Calu3 (cell line): ENCODE measurements at regions not wholly inside any gene's neighbourhood (a gene's known extent, or its start where the extent isn't known, plus 50 kb on each side); places are given as distances from the start of the nearest gene placed in this dataset.

Source experiments
- BruUV-seq: library from RNA; stranded (reverse); fragments of 400-500 nt; replicated peaks from 2 replicates; lab custom pipeline; 2021; lab: Mats Ljungman, UMichigan
- CTCF ChIA-PET: fragments of 300-600 bp; sonication (Branson Sonifier 250); formaldehyde crosslinking; loops from one replicate; lab custom pipeline; 2022; ENCODE audit warnings: antibody characterized with exemption; lab: Charles Lee
- DNase-seq: peaks from one replicate; pipeline ENCODE4 v3.0.0; 2022
- H3K27ac Mint-ChIP-seq: one replicate; pipeline ENCODE4 v1.8.0; 2022; ENCODE audit warnings: mixed read lengths; ENCODE audit not compliant: unreplicated experiment
- H3K27me3 Mint-ChIP-seq: one replicate; pipeline ENCODE4 v1.8.0; 2022; ENCODE audit warnings: mixed read lengths; ENCODE audit not compliant: unreplicated experiment
- H3K36me3 Mint-ChIP-seq: one replicate; pipeline ENCODE4 v1.8.0; 2022; ENCODE audit warnings: mild to moderate bottlenecking, moderate library complexity, mixed read lengths; ENCODE audit not compliant: insufficient read depth, unreplicated experiment
- H3K4me1 Mint-ChIP-seq: one replicate; pipeline ENCODE4 v1.8.0; 2022; ENCODE audit warnings: mild to moderate bottlenecking, low read depth, mixed read lengths; ENCODE audit not compliant: unreplicated experiment
- H3K4me3 Mint-ChIP-seq: one replicate; pipeline ENCODE4 v1.8.0; 2022; ENCODE audit warnings: mild to moderate bottlenecking, low read depth, moderate library complexity, mixed read lengths; ENCODE audit not compliant: unreplicated experiment
- H3K9me3 Mint-ChIP-seq: one replicate; pipeline ENCODE4 v1.8.0; 2022; ENCODE audit warnings: low read depth, mixed read lengths; ENCODE audit not compliant: unreplicated experiment
- intact Hi-C: fragments of 100-400 bp; cut with micrococcal nuclease; formaldehyde crosslinking; loops from one replicate; pipeline ENCODE4 v1.10.0; 2022; ENCODE audit not compliant: unreplicated experiment
- TF ChIP-seq, protein P1 (sequence below): fragments of 200-600 bp; IDR thresholded peaks from one replicate; pipeline ENCODE4 v1.8.0; 2022; ENCODE audit warnings: antibody characterized with exemption; ENCODE audit not compliant: unreplicated experiment

DNA sequence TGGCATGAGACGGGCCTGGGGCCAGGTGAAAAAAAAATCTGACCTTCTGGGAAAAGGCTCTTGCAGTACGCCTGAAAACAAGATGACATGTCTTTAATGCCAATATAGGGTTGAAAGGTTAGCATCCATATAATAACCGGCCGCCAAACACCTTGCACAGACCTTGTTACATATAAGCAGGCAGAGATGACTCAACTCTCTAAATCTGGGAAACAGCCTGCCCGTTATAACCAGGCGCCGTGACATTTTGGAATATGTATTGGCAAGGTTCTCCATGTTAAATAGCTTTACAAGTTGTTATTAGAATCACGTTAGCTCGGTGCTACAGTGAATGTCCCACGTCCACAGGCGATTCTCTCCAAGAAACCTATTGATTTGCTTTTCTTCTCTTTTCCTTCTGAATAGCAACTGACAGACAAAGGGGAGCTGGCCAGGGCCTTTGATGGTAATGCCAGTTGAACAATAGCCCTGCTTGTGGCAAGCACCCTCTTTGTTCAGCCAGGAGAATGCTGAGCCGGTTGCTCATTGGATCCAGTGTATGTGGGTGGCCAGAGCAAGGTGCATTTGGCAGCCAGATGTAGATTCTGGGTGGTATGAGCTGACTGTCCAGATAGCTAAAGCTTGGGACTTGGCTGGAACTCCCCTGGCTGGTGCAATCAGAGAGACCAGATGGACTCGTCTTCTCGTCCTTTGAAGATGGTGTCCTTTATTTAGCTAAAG, 80.1 kb upstream of the AUTS2 start:
- Mint-ChIP-seq H3K36me3 (no peaks in the 10 kb centered on the region), H3K27me3 (no peaks in the 10 kb centered on the region), H3K4me1 (no peaks in the 10 kb centered on the region), H3K4me3 (no peak overlapping the region), H3K9me3 (peaks cover 6% of the 10 kb centered on the region), H3K27ac (no peak overlapping the region)
- intact Hi-C loops = no loop called here
- DNase-seq = no peak
- no TSS peak for BruUV-seq
- CTCF ChIA-PET = no interaction called here
- TF ChIP-seq, protein P1, sequence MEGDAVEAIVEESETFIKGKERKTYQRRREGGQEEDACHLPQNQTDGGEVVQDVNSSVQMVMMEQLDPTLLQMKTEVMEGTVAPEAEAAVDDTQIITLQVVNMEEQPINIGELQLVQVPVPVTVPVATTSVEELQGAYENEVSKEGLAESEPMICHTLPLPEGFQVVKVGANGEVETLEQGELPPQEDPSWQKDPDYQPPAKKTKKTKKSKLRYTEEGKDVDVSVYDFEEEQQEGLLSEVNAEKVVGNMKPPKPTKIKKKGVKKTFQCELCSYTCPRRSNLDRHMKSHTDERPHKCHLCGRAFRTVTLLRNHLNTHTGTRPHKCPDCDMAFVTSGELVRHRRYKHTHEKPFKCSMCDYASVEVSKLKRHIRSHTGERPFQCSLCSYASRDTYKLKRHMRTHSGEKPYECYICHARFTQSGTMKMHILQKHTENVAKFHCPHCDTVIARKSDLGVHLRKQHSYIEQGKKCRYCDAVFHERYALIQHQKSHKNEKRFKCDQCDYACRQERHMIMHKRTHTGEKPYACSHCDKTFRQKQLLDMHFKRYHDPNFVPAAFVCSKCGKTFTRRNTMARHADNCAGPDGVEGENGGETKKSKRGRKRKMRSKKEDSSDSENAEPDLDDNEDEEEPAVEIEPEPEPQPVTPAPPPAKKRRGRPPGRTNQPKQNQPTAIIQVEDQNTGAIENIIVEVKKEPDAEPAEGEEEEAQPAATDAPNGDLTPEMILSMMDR = no peak

DNA sequence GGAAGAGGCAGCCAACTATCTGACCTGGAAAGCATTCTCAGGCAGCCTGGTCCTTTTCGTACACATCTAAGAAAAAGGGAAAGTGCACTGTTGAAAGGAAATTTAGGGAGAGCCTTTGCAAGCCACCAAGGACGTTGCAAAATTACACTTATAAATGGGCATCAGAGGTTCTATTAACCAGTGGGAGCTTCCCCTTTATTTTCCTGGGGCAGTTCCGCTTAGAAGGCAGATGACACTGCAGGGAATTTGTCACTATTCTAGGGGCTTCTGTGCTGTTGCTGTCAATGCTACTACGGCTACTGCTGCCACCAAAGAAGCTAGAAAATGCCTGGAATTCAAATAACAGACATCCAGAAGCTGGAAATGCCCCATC, 79.6 kb upstream of the AUTS2 start:
- no peaks in the 10 kb centered on the region for H3K36me3 Mint-ChIP-seq
- TF ChIP-seq, protein P1 = no peak
- BruUV-seq = no TSS peak
- H3K4me3 Mint-ChIP-seq = no peak overlapping the region
- intact Hi-C loops = no loop called here
- H3K9me3 Mint-ChIP-seq = peaks cover 6% of the 10 kb centered on the region
- H3K4me1 Mint-ChIP-seq = no peaks in the 10 kb centered on the region
- H3K27ac Mint-ChIP-seq = no peak overlapping the region
- no peaks in the 10 kb centered on the region for H3K27me3 Mint-ChIP-seq
- CTCF ChIA-PET = no interaction called here
- no peak for DNase-seq

DNA sequence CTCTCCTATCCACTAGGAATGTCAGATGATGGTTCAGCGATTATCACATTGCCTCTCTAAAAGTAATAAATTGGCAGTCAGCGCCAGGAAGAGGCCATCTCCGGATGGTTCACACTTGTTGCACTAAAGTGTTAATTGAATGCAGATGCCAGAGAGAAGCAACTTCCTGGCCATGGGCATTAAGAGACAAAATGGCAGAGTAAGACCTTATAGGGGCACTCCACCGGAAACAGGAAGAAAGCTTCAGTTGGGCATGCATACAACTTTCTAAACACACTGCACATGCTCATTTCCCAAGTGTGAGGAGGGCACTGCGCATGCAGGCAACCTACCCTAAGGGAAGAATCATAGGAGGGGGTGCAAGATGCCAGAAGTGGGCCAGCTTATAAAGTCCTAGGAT, 71.7 kb upstream of the AUTS2 start:
- no peak for DNase-seq
- intact Hi-C loops = no loop called here
- Mint-ChIP-seq H3K27me3 (no peaks in the 10 kb centered on the region), H3K9me3 (peaks cover 7% of the 10 kb centered on the region), H3K36me3 (no peaks in the 10 kb centered on the region), H3K4me3 (no peak overlapping the region), H3K27ac (no peak overlapping the region), H3K4me1 (no peaks in the 10 kb centered on the region)
- TF ChIP-seq, protein P1 = no peak
- BruUV-seq = no TSS peak
- CTCF ChIA-PET = no interaction called here

DNA sequence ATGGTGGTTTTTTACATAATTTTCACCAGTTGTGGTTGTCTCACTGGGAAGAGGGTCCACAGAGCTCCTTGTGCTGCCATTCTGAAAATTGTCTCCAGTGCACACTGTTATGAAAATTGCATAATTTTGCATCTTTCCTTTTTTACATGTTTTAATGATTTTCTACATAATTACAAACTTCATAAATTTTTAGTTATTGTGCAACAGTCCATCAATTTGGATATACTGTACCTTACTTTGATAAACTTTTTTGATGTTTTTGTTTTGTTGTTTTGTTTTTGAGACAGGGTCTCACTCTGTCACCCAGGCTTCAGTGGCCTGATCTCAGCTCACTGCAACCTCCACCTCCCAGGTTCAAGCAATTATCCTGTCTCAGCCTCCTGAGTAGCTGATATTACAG, 70.6 kb upstream of the AUTS2 start:
- Mint-ChIP-seq H3K27me3 (no peaks in the 10 kb centered on the region), H3K27ac (no peak overlapping the region), H3K9me3 (peaks cover 7% of the 10 kb centered on the region), H3K4me3 (no peak overlapping the region), H3K4me1 (no peaks in the 10 kb centered on the region), H3K36me3 (no peaks in the 10 kb centered on the region)
- TF ChIP-seq, protein P1 = no peak
- BruUV-seq = no TSS peak
- intact Hi-C loops = no loop called here
- DNase-seq = no peak
- CTCF ChIA-PET = no interaction called here
